ENCODE measurements at regions not wholly inside any gene's neighbourhood (a gene's known extent, or its start where the extent isn't known, plus 50 kb on each side); places are given as distances from the start of the nearest gene placed in this dataset.

GRCh38 chr1:244106837-244107493 is 55.9 kb downstream of the ZBTB18 start:
- no peak for DNase-seq (ENCODE audit: low read depth in 4 of 4, low spot score in 3 of 4)

DNA sequence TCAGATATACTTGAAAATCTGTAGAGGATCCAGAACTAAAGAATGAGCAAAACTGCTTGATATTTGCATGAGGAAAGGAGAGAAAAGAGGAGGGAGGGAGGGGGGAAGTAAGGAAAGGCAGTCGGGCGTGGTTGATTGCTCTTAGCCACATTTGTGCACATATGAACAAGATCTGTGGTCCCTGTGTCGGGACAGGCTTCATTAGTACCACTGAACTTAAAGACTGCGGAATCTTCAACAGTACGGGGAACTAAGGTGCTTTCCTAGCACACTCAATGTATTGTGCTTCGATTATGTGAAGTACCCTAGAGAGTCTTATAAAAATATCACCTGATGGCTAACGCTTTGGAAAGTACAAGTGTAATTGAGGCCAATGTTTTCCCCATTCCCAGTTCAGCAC is 59.9 kb downstream of the ZBTB18 start:
- DNase-seq (ENCODE audit: low read depth in 4 of 4, low spot score in 3 of 4): no peak

GRCh38 chr1:244112041-244112440 is 61.0 kb downstream of the ZBTB18 start:
- DNase-seq (ENCODE audit: low read depth in 4 of 4, low spot score in 3 of 4): no peak

GRCh38 chr1:244112636-244113035 is 61.6 kb downstream of the ZBTB18 start:
- DNase-seq (ENCODE audit: low read depth in 4 of 4, low spot score in 3 of 4): no peak

GRCh38 chr1:244113532-244114320 is 62.6 kb downstream of the ZBTB18 start:
- no peak for DNase-seq (ENCODE audit: low read depth in 4 of 4, low spot score in 3 of 4)

- DNase-seq (ENCODE audit: low read depth in 4 of 4, low spot score in 3 of 4): no peak
These were observed 63.8 kb downstream of the ZBTB18 start for GRCh38 chr1:244114892-244115291.

DNA sequence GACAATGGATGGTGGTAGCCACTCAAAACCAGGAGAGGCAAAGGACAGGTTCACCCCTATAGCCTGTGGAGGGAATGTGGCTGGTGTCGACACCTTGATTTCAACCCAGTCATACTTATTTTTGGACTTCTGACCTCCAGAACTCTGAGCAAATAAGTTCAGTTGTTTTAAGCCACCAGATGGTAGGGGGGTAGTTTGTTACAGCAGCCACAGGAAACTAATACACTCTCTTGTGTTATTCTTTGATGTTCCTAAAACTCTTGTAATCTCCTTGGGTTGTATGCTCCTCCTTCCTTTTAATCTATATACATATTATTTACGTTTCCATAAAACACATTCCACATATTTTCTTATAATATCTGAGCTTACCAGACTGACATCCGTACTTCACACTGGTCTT is 65.9 kb downstream of the ZBTB18 start:
- no peak for DNase-seq (ENCODE audit: low read depth in 4 of 4, low spot score in 3 of 4)

GRCh38 chr1:244118109-244118761 is 67.2 kb downstream of the ZBTB18 start:
- peak in 2 of 4 donors; percentile 34 to 36 for DNase-seq (ENCODE audit: low read depth in 4 of 4, low spot score in 3 of 4)

GRCh38 chr1:244128591-244129383 is 77.7 kb downstream of the ZBTB18 start:
- no peak for DNase-seq (ENCODE audit: low read depth in 4 of 4, low spot score in 3 of 4)

GRCh38 chr1:244137276-244137675 is 86.2 kb downstream of the ZBTB18 start:
- DNase-seq (ENCODE audit: low read depth in 4 of 4, low spot score in 3 of 4): no peak

DNA sequence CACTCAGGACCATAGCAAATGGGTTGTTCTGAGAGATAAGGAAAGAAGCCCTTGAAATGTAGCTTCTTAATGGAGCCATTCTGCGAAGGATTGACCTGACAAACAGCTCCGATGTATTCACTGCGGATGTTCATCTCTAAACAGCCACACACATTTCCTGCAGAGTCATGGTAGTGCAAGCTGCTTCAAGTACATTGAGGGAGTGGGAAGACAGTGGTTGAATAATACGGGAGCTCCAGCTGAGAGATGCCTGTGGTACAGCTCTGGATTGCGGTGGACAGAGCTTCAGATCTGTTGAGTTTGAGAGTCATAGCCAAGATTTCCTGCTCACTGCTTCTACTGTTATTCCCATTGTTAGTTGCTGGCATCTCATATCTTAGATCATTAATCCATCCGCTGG is 86.6 kb downstream of the ZBTB18 start:
- no peak for DNase-seq (ENCODE audit: low read depth in 4 of 4, low spot score in 3 of 4)

DNA sequence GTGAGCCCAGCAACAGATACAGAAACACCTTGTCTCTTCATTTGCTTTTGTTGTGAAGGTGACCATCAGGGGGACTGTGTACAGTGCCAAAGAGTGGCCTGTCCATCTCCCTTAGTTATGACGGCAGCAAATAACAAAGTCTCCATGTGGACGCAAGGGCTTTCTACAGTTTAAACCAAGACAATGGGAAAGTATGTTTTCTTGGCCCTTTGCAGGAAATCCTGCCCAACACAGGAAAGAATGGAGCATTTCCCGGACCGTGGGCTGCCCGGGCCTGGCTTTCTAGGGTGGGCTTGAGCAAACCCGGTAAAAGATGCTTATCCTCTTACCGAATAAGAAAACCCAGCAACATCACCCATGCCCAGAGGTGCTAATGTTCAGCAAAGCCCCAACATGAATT is 87.3 kb downstream of the ZBTB18 start:
- no peak for DNase-seq (ENCODE audit: low read depth in 4 of 4, low spot score in 3 of 4)

DNA sequence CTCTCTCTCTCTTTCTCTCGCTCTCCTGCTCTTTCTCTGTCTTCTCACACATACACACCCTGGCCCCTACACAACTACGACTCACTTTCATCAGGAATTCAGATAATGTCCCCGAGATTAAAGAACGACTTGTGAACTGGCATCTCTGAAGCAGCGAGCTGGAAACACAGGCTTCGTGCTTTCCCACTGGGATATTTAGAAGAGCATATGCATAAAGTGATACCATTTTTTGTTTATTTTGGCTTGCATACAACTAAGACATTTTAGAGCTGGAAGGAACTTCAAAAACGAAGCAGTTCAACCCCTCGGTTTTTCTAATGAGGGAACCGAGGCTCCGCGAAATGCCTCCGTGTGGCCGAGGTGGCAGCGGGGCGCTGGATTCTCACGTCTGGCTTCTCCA is 88.6 kb downstream of the ZBTB18 start:
- no peak for DNase-seq (ENCODE audit: low read depth in 4 of 4, low spot score in 3 of 4)

GRCh38 chr1:244140420-244140819 is 89.3 kb downstream of the ZBTB18 start:
- no peak for DNase-seq (ENCODE audit: low read depth in 4 of 4, low spot score in 3 of 4)

DNA sequence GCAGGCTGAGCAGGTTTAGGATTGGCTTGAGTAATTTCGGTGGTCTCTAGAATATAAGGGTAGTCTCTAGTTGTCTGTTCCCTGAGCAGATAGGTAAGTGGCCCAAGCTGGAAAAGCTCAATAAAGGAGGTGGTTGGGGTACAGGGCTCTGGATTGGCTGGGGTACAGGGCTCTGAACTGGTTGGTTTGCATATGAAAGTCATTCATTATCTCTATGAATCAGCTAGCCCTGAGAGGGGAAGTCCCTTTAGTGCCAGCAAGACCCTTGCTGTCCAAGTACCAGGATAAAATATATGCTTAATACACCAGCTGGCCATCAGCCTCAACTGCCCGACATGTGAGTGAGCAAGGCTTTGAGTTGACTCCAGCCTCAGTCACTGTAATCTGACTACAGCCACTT is 93.0 kb downstream of the ZBTB18 start:
- no peak for DNase-seq (ENCODE audit: low read depth in 4 of 4, low spot score in 3 of 4)

- no peak for DNase-seq (ENCODE audit: low read depth in 4 of 4, low spot score in 3 of 4)
These were observed 99.0 kb downstream of the ZBTB18 start for GRCh38 chr1:244150071-244150470.

- DNase-seq (ENCODE audit: low read depth in 4 of 4, low spot score in 3 of 4): no peak
These were observed 99.6 kb downstream of the ZBTB18 start for GRCh38 chr1:244150665-244151064.

DNA sequence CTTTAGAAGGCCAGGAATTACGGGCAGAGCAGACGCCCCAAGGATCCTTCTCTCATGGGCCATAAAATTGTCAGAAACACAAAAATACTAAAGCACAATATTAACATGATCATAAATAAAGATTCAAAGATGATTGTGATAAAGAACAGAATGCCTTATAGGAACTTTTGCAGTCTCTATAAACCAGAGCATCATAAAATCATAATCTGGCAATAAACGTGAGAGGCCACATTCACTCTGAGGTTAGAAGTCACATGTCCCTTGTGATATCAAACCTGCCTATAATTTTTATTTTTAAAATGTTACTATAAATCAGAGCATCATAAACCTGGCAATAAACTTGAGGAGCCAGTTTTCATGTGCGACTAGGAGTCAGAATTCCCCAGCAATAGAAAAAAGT is 100.5 kb downstream of the ZBTB18 start:
- DNase-seq (ENCODE audit: low read depth in 4 of 4, low spot score in 3 of 4): no peak

- no peak for DNase-seq (ENCODE audit: low read depth in 4 of 4, low spot score in 3 of 4)
These were observed 103.4 kb downstream of the ZBTB18 start for GRCh38 chr1:244154508-244154871.

DNA sequence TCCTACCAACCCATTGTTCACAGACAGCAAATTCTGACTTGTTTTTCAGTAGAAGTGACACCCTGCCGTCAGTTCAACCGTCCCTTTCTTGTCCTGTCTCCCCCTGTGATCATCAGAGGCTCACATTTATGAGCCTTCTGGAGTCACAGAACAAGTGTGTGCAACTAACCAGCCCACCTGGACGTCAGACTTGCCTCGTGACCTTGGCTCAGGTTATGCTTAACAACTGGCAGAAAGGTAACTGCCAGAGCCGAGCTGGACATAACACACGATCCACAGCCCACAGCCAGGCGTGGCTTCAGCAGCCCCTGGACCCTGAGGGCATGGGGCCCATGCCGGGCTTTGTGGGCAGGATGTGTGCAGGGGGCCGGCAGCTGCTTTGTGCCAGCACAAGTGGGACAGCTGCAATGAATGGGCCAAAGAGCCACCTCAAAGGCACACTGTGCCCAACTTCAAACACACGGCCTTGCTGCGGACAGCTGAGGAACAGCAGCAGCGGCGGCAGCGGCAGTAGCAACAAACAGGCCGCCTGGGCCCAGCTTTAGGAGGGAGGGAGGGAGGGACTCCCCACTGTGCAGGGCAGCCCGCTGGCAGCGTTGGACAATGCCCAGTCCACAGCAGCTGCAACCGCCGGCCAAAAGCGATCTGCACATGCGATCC is 103.9 kb downstream of the ZBTB18 start:
- no peak for DNase-seq (ENCODE audit: low read depth in 4 of 4, low spot score in 3 of 4)

GRCh38 chr1:244155661-244156060 is 104.6 kb downstream of the ZBTB18 start:
- DNase-seq (ENCODE audit: low read depth in 4 of 4, low spot score in 3 of 4): no peak
